Suprapubic skin (tissue), 4 donors: ENCODE measurements at regions not wholly inside any gene's neighbourhood (a gene's known extent, or its start where the extent isn't known, plus 50 kb on each side); places are given as distances from the start of the nearest gene placed in this dataset.

ENCODE experiments used
- DNase-seq, 2 donors: peaks; one replicate each; pipeline ENCODE4 v3.0.0-alpha.2; 2019; ENCODE audit warnings: low spot score in 2 of 2
- H3K27ac ChIP-seq: fragments of 200-600 bp; sonication (generic); one replicate; pipeline ENCODE4 v1.5.1; 2019
- H3K27me3 ChIP-seq: fragments of 200-600 bp; sonication (generic); one replicate; pipeline ENCODE4 v1.5.1; 2019
- H3K36me3 ChIP-seq: fragments of 200-600 bp; sonication (generic); one replicate; pipeline ENCODE4 v1.5.1; 2019
- H3K4me1 ChIP-seq: fragments of 200-600 bp; sonication (generic); one replicate; pipeline ENCODE4 v1.5.1; 2019
- H3K4me3 ChIP-seq: fragments of 200-600 bp; sonication (generic); one replicate; pipeline ENCODE4 v1.5.1; 2019; ENCODE audit warnings: mild to moderate bottlenecking
- H3K9me3 ChIP-seq: fragments of 200-600 bp; sonication (generic); one replicate; pipeline ENCODE4 v1.5.1; 2019
- CTCF ChIP-seq, 2 donors: fragments of 200-600 bp in 1 of 2; fragments of 450-650 bp in 1 of 2; sonication (generic) in 1 of 2; IDR thresholded peaks; one replicate each; pipeline ENCODE4 v1.5.1; 2016 to 2019; ENCODE audit warnings: antibody characterized with exemption in 2 of 2, mild to moderate bottlenecking in 1 of 2, moderate library complexity in 1 of 2
- EP300 ChIP-seq: sonication (generic); formaldehyde crosslinking; IDR thresholded peaks from one replicate; pipeline ENCODE4 v1.6.1; 2017; ENCODE audit warnings: antibody characterized with exemption
- POLR2A ChIP-seq, 2 donors: fragments of 450-650 bp; IDR thresholded peaks; one replicate each; pipeline ENCODE4 v1.6.1; 2017; ENCODE audit warnings: antibody characterized with exemption in 2 of 2, mild to moderate bottlenecking in 2 of 2, moderate library complexity in 2 of 2
- POLR2AphosphoS5 ChIP-seq, 3 donors: sonication (generic); formaldehyde crosslinking; IDR thresholded peaks; one replicate each; pipeline ENCODE4 v1.6.1; 2017; ENCODE audit warnings: antibody characterized with exemption in 3 of 3
- whole genome bisulfite sequencing: methylation state at CpG from one replicate; pipeline ENCODE4 v1.1.5; 2018; 5-methylcytosine and 5-hydroxymethylcytosine counted together

GRCh38 chr4:124861761-124862160, 149.2 kb upstream of the ANKRD50 start:
- peak overlapping the region; percentile 52 for H3K27ac ChIP-seq
- H3K27me3 ChIP-seq, result no peaks in the 10 kb centered on the region
- DNase-seq, result no peak
- no peaks in the 10 kb centered on the region for H3K9me3 ChIP-seq
- TF ChIP-seq POLR2A (IDR thresholded peaks at IDR 0.05) (no peak), EP300 (no peak), POLR2AphosphoS5 (IDR thresholded peaks at IDR 0.05) (no peak), CTCF (IDR thresholded peaks at IDR 0.05) (no peak)
- H3K36me3 ChIP-seq, result no peaks in the 10 kb centered on the region
- peaks cover 20% of the 10 kb centered on the region for H3K4me1 ChIP-seq
- H3K4me3 ChIP-seq, result no peak overlapping the region
- 72% methylated on average over 3 of the region's 3 CpGs for WGBS

GRCh38 chr4:124854968-124855367, 142.4 kb upstream of the ANKRD50 start:
- Histone ChIP-seq H3K9me3 (no peaks in the 10 kb centered on the region), H3K27ac (no peak overlapping the region), H3K27me3 (no peaks in the 10 kb centered on the region), H3K36me3 (no peaks in the 10 kb centered on the region), H3K4me1 (no peaks in the 10 kb centered on the region), H3K4me3 (no peak overlapping the region)
- no peak for TF ChIP-seq EP300
- TF ChIP-seq POLR2AphosphoS5 (IDR thresholded peaks at IDR 0.05), result no peak
- no peak for TF ChIP-seq POLR2A (IDR thresholded peaks at IDR 0.05)
- no peak for TF ChIP-seq CTCF (IDR thresholded peaks at IDR 0.05)
- DNase-seq, result no peak
- 81% methylated on average over 3 of the region's 3 CpGs for WGBS

- WGBS, result 55% methylated on average over 2 of the region's 2 CpGs
- TF ChIP-seq POLR2A (IDR thresholded peaks at IDR 0.05) (no peak), CTCF (IDR thresholded peaks at IDR 0.05) (no peak), POLR2AphosphoS5 (IDR thresholded peaks at IDR 0.05) (no peak), EP300 (no peak)
- Histone ChIP-seq H3K27ac (no peak overlapping the region), H3K4me3 (no peak overlapping the region), H3K27me3 (no peaks in the 10 kb centered on the region), H3K9me3 (no peaks in the 10 kb centered on the region), H3K4me1 (no peaks in the 10 kb centered on the region), H3K36me3 (no peaks in the 10 kb centered on the region)
- DNase-seq, result no peak
Observed at GRCh38 chr4:124851741-124852140, 139.2 kb upstream of the ANKRD50 start.

- no peak for DNase-seq
- no peak overlapping the region for H3K4me3 ChIP-seq
- no peaks in the 10 kb centered on the region for H3K27me3 ChIP-seq
- no peak overlapping the region for H3K27ac ChIP-seq
- TF ChIP-seq CTCF (IDR thresholded peaks at IDR 0.05), result no peak
- TF ChIP-seq EP300, result no peak
- TF ChIP-seq POLR2A (IDR thresholded peaks at IDR 0.05), result no peak
- no peak for TF ChIP-seq POLR2AphosphoS5 (IDR thresholded peaks at IDR 0.05)
- peaks cover 9% of the 10 kb centered on the region for H3K9me3 ChIP-seq
- H3K4me1 ChIP-seq, result no peaks in the 10 kb centered on the region
- 59% methylated on average over 5 of the region's 5 CpGs for WGBS
- no peaks in the 10 kb centered on the region for H3K36me3 ChIP-seq
Observed at GRCh38 chr4:124846306-124846705, 133.8 kb upstream of the ANKRD50 start.

- TF ChIP-seq POLR2AphosphoS5 (IDR thresholded peaks at IDR 0.05), result no peak
- no peak for TF ChIP-seq CTCF (IDR thresholded peaks at IDR 0.05)
- no peak for TF ChIP-seq EP300
- TF ChIP-seq POLR2A (IDR thresholded peaks at IDR 0.05), result no peak
- Histone ChIP-seq H3K27me3 (no peaks in the 10 kb centered on the region), H3K27ac (no peak overlapping the region), H3K4me1 (no peaks in the 10 kb centered on the region), H3K9me3 (peaks cover 18% of the 10 kb centered on the region), H3K36me3 (no peaks in the 10 kb centered on the region), H3K4me3 (no peak overlapping the region)
- WGBS, result 62% methylated on average over 3 of the region's 3 CpGs
- DNase-seq, result no peak
Observed at GRCh38 chr4:124839786-124840390, 127.4 kb upstream of the ANKRD50 start.
